H1 (cell line): ENCODE measurements at regions not wholly inside any gene's neighbourhood (a gene's known extent, or its start where the extent isn't known, plus 50 kb on each side); places are given as distances from the start of the nearest gene placed in this dataset.

Source experiments
- CTCF ChIP-seq, 3 experiments: IDR thresholded peaks; 1 replicate in 2 of 3; 2 replicates in 1 of 3; pipeline versions ENCODE4 v1.5.1 to v1.6.1; 2011; ENCODE audit warnings: low read length in 3 of 3, mild to moderate bottlenecking in 3 of 3, inconsistent platforms in 2 of 3, low read depth in 1 of 3, moderate library complexity in 1 of 3; ENCODE audit not compliant: insufficient read depth in 1 of 3; ENCODE audit errors: control extremely low read depth in 1 of 3
- POLR2AphosphoS5 ChIP-seq: IDR thresholded peaks from 2 replicates; pipeline ENCODE4 v1.6.1; 2011; ENCODE audit warnings: low read depth, low read length
- TCF12 ChIP-seq: IDR thresholded peaks from 2 replicates; pipeline ENCODE4 v1.6.1; 2011; ENCODE audit warnings: low read depth, mild to moderate bottlenecking, low read length

DNA sequence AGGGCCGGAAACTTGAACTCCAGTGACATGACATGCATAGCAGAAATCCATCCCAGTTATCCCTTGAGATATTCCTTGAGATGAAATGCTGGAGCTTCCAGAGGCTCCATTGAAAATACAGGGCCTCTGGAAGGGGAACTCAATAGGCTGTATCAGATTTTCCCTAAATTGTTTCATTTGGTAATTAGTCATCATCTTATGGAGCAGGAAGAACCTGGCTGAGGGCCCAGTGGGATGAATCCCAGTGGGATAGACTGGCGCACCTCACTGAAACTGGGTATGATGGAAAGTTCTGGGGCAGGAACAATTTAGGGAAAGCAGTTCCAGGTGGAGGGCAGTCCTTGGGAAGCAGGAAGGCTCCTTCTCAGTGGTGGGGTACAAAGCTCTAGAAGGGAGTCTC lies 307.8 kb upstream of the DIPK2B start:
- TF ChIP-seq CTCF (IDR thresholded peaks at IDR 0.05; ENCODE audit: control extremely low read depth in 1 of 3, insufficient read depth in 1 of 3, low read depth in 1 of 3, low read length in 3 of 3) (no peak), TCF12 (no peak), POLR2AphosphoS5 (no peak)
